ENCODE measurements at regions not wholly inside any gene's neighbourhood (a gene's known extent, or its start where the extent isn't known, plus 50 kb on each side); places are given as distances from the start of the nearest gene placed in this dataset.

- no peak overlapping the region for H3K4me3 Mint-ChIP-seq
- H3K9me3 Mint-ChIP-seq = peaks cover 3% of the 10 kb centered on the region
- intact Hi-C loops (cut with micrococcal nuclease) = no loop called here
- ChIA-PET CTCF (no interaction called here), POLR2A (no interaction called here)
- no peak overlapping the region for H3K27ac Mint-ChIP-seq
- TF ChIP-seq CTCF (IDR thresholded peaks at IDR 0.05) = no peak
- no peaks in the 10 kb centered on the region for H3K4me1 Mint-ChIP-seq
- peaks cover 2% of the 10 kb centered on the region for H3K27me3 Mint-ChIP-seq
- ATAC-seq (ENCODE audit: low read depth) = no peak
- H3K36me3 Mint-ChIP-seq (ENCODE audit: low read depth) = no peaks in the 10 kb centered on the region
- no peak for DNase-seq
Observed at GRCh38 chr20:41881466-41882046, 263.4 kb upstream of the CHD6 start.

GRCh38 chr20:41879123-41879522 is 260.9 kb upstream of the CHD6 start:
- H3K27me3 Mint-ChIP-seq = peaks cover 4% of the 10 kb centered on the region
- peaks cover 3% of the 10 kb centered on the region for H3K9me3 Mint-ChIP-seq
- TF ChIP-seq CTCF (IDR thresholded peaks at IDR 0.05) = no peak
- intact Hi-C loops (cut with micrococcal nuclease) = no loop called here
- H3K36me3 Mint-ChIP-seq (ENCODE audit: low read depth) = no peaks in the 10 kb centered on the region
- no peaks in the 10 kb centered on the region for H3K4me1 Mint-ChIP-seq
- DNase-seq (no peak), ATAC-seq (ENCODE audit: low read depth) (no peak)
- no peak overlapping the region for H3K27ac Mint-ChIP-seq
- ChIA-PET POLR2A (no interaction called here), CTCF (no interaction called here)
- no peak overlapping the region for H3K4me3 Mint-ChIP-seq

GRCh38 chr20:41877911-41878310 is 259.7 kb upstream of the CHD6 start:
- Mint-ChIP-seq H3K27ac (no peak overlapping the region), H3K27me3 (peaks cover 4% of the 10 kb centered on the region), H3K9me3 (peaks cover 3% of the 10 kb centered on the region), H3K4me3 (no peak overlapping the region), H3K4me1 (no peaks in the 10 kb centered on the region), H3K36me3 (ENCODE audit: low read depth) (no peaks in the 10 kb centered on the region)
- no peak for ATAC-seq (ENCODE audit: low read depth)
- no peak for DNase-seq
- intact Hi-C loops (cut with micrococcal nuclease) = no loop called here
- CTCF ChIA-PET = no interaction called here
- POLR2A ChIA-PET = no interaction called here
- no peak for TF ChIP-seq CTCF (IDR thresholded peaks at IDR 0.05)

- Mint-ChIP-seq H3K27me3 (peaks cover 4% of the 10 kb centered on the region), H3K4me3 (no peak overlapping the region), H3K9me3 (no peaks in the 10 kb centered on the region), H3K4me1 (no peaks in the 10 kb centered on the region), H3K27ac (no peak overlapping the region), H3K36me3 (ENCODE audit: low read depth) (no peaks in the 10 kb centered on the region)
- CTCF ChIA-PET = no interaction called here
- no peak for ATAC-seq (ENCODE audit: low read depth)
- intact Hi-C loops (cut with micrococcal nuclease) = no loop called here
- DNase-seq = no peak
- no peak for TF ChIP-seq CTCF (IDR thresholded peaks at IDR 0.05)
- POLR2A ChIA-PET = no interaction called here
Observed at GRCh38 chr20:41874658-41875057, 256.5 kb upstream of the CHD6 start.

- POLR2A ChIA-PET = no interaction called here
- DNase-seq (no peak), ATAC-seq (ENCODE audit: low read depth) (no peak)
- Mint-ChIP-seq H3K27ac (no peak overlapping the region), H3K9me3 (peaks cover 7% of the 10 kb centered on the region), H3K4me3 (no peak overlapping the region), H3K4me1 (no peaks in the 10 kb centered on the region), H3K27me3 (peaks cover 4% of the 10 kb centered on the region), H3K36me3 (ENCODE audit: low read depth) (no peaks in the 10 kb centered on the region)
- no peak for TF ChIP-seq CTCF (IDR thresholded peaks at IDR 0.05)
- CTCF ChIA-PET = no interaction called here
- intact Hi-C loops (cut with micrococcal nuclease) = no loop called here
Observed at GRCh38 chr20:41872930-41873329, 254.8 kb upstream of the CHD6 start.

Data from activated B cell treated with CpG ODN at 0.5 μM for 24 hours (primary cell).